Chondrocyte (in vitro differentiated cells): ENCODE measurements at regions not wholly inside any gene's neighbourhood (a gene's known extent, or its start where the extent isn't known, plus 50 kb on each side); places are given as distances from the start of the nearest gene placed in this dataset.

Source experiments
- DNase-seq: peaks from one replicate; pipeline ENCODE4 v3.0.0; 2021; ENCODE audit warnings: mixed read lengths, low spot score
- H3K27ac Mint-ChIP-seq: one replicate; pipeline ENCODE4 v1.8.0; 2021; ENCODE audit warnings: mild to moderate bottlenecking, moderate library complexity, mixed read lengths; ENCODE audit not compliant: unreplicated experiment
- H3K27me3 Mint-ChIP-seq: 2 replicates; pipeline ENCODE4 v1.8.0; 2021; ENCODE audit warnings: low read depth, mixed read lengths
- H3K36me3 Mint-ChIP-seq: 2 replicates; pipeline ENCODE4 v1.8.0; 2021; ENCODE audit warnings: low read depth, mixed read lengths
- H3K4me1 Mint-ChIP-seq: 2 replicates; pipeline ENCODE4 v1.8.0; 2021; ENCODE audit warnings: low read depth, mild to moderate bottlenecking, mixed read lengths
- H3K4me3 Mint-ChIP-seq: one replicate; pipeline ENCODE4 v1.8.0; 2021; ENCODE audit warnings: mild to moderate bottlenecking, moderate library complexity, mixed read lengths; ENCODE audit not compliant: unreplicated experiment
- H3K9me3 Mint-ChIP-seq: 2 replicates; pipeline ENCODE4 v1.8.0; 2021; ENCODE audit warnings: low read depth, mixed read lengths
- TF ChIP-seq, protein P1 (sequence below): fragments of 200-600 bp; sonication (generic); IDR thresholded peaks from 2 replicates; pipeline ENCODE4 v1.5.0; 2021; ENCODE audit warnings: antibody characterized with exemption, mild to moderate bottlenecking, moderate library complexity

DNA sequence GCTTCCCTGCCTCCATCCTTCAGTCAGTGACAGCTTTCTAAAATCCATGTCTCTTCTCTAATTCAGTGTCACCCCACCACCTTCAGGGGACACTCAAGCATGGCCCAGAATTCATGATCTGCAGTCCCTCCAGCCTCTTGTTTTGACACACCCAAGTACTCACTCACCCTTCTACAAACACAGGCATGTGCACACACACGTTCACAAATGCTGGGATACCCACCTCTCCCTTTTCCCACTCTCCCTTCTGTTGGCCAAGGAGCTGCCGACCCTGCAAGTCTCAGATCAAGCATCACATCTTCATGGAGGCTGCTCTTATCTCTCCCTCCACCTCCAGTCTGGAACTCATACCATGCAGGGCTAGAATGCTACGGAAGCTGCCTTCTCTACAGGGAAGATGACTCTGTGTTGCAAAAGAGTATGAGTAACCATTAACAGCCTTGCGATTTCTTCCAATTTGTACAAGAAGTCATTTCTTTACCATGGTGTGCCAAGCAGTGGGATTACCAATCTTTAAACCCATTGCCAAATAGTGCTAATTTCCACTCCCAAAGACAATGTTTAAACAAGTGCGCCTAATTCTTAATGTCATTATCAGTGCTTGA is 196.1 kb downstream of the BCL11B start:
- H3K4me3 Mint-ChIP-seq, result no peak overlapping the region
- no peaks in the 10 kb centered on the region for H3K4me1 Mint-ChIP-seq
- no peaks in the 10 kb centered on the region for H3K36me3 Mint-ChIP-seq
- H3K27me3 Mint-ChIP-seq, result peaks cover 29% of the 10 kb centered on the region
- H3K27ac Mint-ChIP-seq, result no peak overlapping the region
- H3K9me3 Mint-ChIP-seq, result peaks cover 14% of the 10 kb centered on the region
- TF ChIP-seq, protein P1, sequence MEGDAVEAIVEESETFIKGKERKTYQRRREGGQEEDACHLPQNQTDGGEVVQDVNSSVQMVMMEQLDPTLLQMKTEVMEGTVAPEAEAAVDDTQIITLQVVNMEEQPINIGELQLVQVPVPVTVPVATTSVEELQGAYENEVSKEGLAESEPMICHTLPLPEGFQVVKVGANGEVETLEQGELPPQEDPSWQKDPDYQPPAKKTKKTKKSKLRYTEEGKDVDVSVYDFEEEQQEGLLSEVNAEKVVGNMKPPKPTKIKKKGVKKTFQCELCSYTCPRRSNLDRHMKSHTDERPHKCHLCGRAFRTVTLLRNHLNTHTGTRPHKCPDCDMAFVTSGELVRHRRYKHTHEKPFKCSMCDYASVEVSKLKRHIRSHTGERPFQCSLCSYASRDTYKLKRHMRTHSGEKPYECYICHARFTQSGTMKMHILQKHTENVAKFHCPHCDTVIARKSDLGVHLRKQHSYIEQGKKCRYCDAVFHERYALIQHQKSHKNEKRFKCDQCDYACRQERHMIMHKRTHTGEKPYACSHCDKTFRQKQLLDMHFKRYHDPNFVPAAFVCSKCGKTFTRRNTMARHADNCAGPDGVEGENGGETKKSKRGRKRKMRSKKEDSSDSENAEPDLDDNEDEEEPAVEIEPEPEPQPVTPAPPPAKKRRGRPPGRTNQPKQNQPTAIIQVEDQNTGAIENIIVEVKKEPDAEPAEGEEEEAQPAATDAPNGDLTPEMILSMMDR, result no peak
- no peak for DNase-seq

DNA sequence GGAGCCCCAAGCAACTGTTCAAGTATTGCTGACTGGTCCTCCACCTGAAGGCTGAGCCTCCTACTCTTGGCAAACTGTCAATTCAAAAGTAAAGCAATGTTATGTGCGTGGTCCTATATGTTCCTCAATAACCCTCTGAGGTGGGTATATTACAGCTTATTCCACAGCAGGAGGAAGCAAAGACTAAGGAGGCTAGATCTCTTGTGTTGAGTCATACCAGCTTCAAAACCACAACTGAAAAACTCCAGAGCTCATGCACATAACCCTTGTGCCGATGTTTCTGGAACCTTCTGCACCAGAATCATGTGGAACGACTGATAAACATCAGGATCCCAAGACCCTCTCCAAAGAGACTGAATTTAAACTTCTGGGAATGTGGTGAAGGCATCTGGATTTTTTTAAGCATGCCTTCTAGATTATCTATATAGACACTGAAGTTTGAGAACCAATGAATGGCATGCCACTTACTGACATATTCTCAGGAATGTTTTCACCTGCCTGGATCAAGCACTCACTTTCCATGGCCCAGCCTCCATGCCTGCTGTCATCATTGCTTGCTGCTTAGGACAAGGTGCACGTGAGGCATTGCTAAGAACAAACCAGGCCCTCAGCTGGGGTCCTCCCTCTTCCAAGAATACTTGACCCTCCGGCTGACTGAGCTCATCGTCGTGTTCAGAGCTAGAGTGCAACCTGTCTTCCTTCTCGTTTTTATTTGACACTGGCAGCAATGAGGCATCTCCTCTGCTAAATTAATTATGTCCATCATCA is 194.7 kb downstream of the BCL11B start:
- Mint-ChIP-seq H3K36me3 (no peaks in the 10 kb centered on the region), H3K4me1 (no peaks in the 10 kb centered on the region), H3K4me3 (no peak overlapping the region), H3K27me3 (peaks cover 33% of the 10 kb centered on the region), H3K27ac (no peak overlapping the region), H3K9me3 (peaks cover 13% of the 10 kb centered on the region)
- no peak for DNase-seq
- TF ChIP-seq, protein P1, result no peak

- no peaks in the 10 kb centered on the region for H3K36me3 Mint-ChIP-seq
- TF ChIP-seq, protein P1, result no peak
- no peak for DNase-seq
- H3K4me1 Mint-ChIP-seq, result no peaks in the 10 kb centered on the region
- H3K4me3 Mint-ChIP-seq, result no peak overlapping the region
- no peak overlapping the region for H3K27ac Mint-ChIP-seq
- peaks cover 13% of the 10 kb centered on the region for H3K9me3 Mint-ChIP-seq
- H3K27me3 Mint-ChIP-seq, result peaks cover 33% of the 10 kb centered on the region
These were observed 194.2 kb downstream of the BCL11B start for GRCh38 chr14:99077844-99078236.

- no peak overlapping the region for H3K4me3 Mint-ChIP-seq
- peaks cover 35% of the 10 kb centered on the region for H3K27me3 Mint-ChIP-seq
- no peak for DNase-seq
- H3K4me1 Mint-ChIP-seq, result no peaks in the 10 kb centered on the region
- H3K27ac Mint-ChIP-seq, result no peak overlapping the region
- peaks cover 19% of the 10 kb centered on the region for H3K9me3 Mint-ChIP-seq
- TF ChIP-seq, protein P1, result no peak
- peaks cover 3% of the 10 kb centered on the region for H3K36me3 Mint-ChIP-seq
These were observed 193.6 kb downstream of the BCL11B start for GRCh38 chr14:99078426-99078825.

- H3K27ac Mint-ChIP-seq, result no peak overlapping the region
- TF ChIP-seq, protein P1, result no peak
- H3K9me3 Mint-ChIP-seq, result peaks cover 22% of the 10 kb centered on the region
- H3K4me1 Mint-ChIP-seq, result no peaks in the 10 kb centered on the region
- no peak for DNase-seq
- no peak overlapping the region for H3K4me3 Mint-ChIP-seq
- H3K27me3 Mint-ChIP-seq, result peaks cover 40% of the 10 kb centered on the region
- peaks cover 3% of the 10 kb centered on the region for H3K36me3 Mint-ChIP-seq
These were observed 192.8 kb downstream of the BCL11B start for GRCh38 chr14:99079061-99079727.
